Astrocyte (in vitro differentiated cells and primary cell): ENCODE measurements at regions not wholly inside any gene's neighbourhood (a gene's known extent, or its start where the extent isn't known, plus 50 kb on each side); places are given as distances from the start of the nearest gene placed in this dataset.

Source experiments
- EZH2 ChIP-seq: IDR thresholded peaks from 2 replicates; pipeline ENCODE4 v1.6.1; 2012; ENCODE audit warnings: mild to moderate bottlenecking, low read length, inconsistent platforms; ENCODE audit not compliant: insufficient read depth
- TF ChIP-seq, protein P1 (sequence below): IDR thresholded peaks from 2 replicates; pipeline ENCODE4 v1.5.1; 2011; ENCODE audit warnings: low read depth, mild to moderate bottlenecking, inconsistent platforms, low read length, moderate library complexity; ENCODE audit not compliant: insufficient read depth

DNA sequence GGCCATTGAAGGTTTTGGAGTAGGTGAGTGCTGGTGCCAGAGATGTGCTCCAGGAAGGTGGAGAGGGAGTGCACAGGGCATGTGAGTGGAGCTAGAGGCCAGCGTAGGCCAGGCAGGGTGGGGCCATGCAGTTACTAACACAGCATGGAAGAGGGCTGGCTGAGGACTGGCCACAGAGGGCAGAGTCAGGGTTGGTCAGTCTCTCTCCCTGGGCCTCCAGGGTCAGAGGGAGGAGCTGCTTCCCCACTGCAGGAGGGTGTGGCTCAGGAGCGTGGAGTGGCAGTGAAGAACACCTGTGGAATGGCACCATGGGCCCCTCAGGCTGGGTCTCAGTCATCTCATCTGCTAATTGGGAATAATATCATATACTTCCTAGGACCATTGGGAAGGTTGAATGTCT lies 167.7 kb downstream of the MACROH2A1 start:
- TF ChIP-seq, protein P1, sequence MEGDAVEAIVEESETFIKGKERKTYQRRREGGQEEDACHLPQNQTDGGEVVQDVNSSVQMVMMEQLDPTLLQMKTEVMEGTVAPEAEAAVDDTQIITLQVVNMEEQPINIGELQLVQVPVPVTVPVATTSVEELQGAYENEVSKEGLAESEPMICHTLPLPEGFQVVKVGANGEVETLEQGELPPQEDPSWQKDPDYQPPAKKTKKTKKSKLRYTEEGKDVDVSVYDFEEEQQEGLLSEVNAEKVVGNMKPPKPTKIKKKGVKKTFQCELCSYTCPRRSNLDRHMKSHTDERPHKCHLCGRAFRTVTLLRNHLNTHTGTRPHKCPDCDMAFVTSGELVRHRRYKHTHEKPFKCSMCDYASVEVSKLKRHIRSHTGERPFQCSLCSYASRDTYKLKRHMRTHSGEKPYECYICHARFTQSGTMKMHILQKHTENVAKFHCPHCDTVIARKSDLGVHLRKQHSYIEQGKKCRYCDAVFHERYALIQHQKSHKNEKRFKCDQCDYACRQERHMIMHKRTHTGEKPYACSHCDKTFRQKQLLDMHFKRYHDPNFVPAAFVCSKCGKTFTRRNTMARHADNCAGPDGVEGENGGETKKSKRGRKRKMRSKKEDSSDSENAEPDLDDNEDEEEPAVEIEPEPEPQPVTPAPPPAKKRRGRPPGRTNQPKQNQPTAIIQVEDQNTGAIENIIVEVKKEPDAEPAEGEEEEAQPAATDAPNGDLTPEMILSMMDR, result no peak
- TF ChIP-seq EZH2, result no peak
